Inferior parietal cortex (tissue), 1 donor: ENCODE measurements at regions not wholly inside any gene's neighbourhood (a gene's known extent, or its start where the extent isn't known, plus 50 kb on each side); places are given as distances from the start of the nearest gene placed in this dataset.
"Not testable (repeated sequence)": the region's sequence is repeated elsewhere in the genome, so short reads cannot be mapped to it uniquely, and the experiment has no call there.

Experiments
- DNase-seq: peaks from one replicate; pipeline ENCODE4 v3.0.0-alpha.2; 2016; ENCODE audit errors: extremely low spot score

- no peak for DNase-seq
Observed at GRCh38 chr4:95779447-95779846, 60.4 kb upstream of the PDHA2 start.

GRCh38 chr4:95778666-95779065, 61.2 kb upstream of the PDHA2 start:
- DNase-seq: no peak

- DNase-seq: not testable (repeated sequence)
Observed at GRCh38 chr4:95770605-95771004, 69.3 kb upstream of the PDHA2 start.

- no peak for DNase-seq
Observed at GRCh38 chr4:95764961-95765360, 74.9 kb upstream of the PDHA2 start.

- DNase-seq: no peak
Observed at GRCh38 chr4:95761871-95762270, 78.0 kb upstream of the PDHA2 start.

- no peak for DNase-seq
Observed at GRCh38 chr4:95761426-95761825, 78.5 kb upstream of the PDHA2 start.

GRCh38 chr4:95760646-95761045, 79.2 kb upstream of the PDHA2 start:
- not testable (repeated sequence) for DNase-seq

- DNase-seq: no peak
Observed at GRCh38 chr4:95758001-95758400, 81.9 kb upstream of the PDHA2 start.

- no peak for DNase-seq
Observed at GRCh38 chr4:95754667-95755066, 85.2 kb upstream of the PDHA2 start.

- DNase-seq: no peak
Observed at GRCh38 chr4:95749204-95749603, 90.7 kb upstream of the PDHA2 start.

GRCh38 chr4:95742872-95743271, 97.0 kb upstream of the PDHA2 start:
- peak; percentile 34 for DNase-seq

- peak; percentile 63 for DNase-seq
Observed at GRCh38 chr4:95742179-95742578, 97.7 kb upstream of the PDHA2 start.

- no peak for DNase-seq
Observed at GRCh38 chr4:95732061-95732460, 107.8 kb upstream of the PDHA2 start.

- no peak for DNase-seq
Observed at GRCh38 chr4:95729596-95729995, 110.3 kb upstream of the PDHA2 start.

GRCh38 chr4:95728145-95728544, 111.7 kb upstream of the PDHA2 start:
- DNase-seq: no peak

GRCh38 chr4:95715830-95716229, 124.1 kb upstream of the PDHA2 start:
- DNase-seq: no peak

GRCh38 chr4:95714571-95714970, 125.3 kb upstream of the PDHA2 start:
- no peak for DNase-seq

- DNase-seq: no peak
Observed at GRCh38 chr4:95705323-95705722, 134.6 kb upstream of the PDHA2 start.

- DNase-seq: no peak
Observed at GRCh38 chr4:95701500-95702170, 138.3 kb upstream of the PDHA2 start.

- no peak for DNase-seq
Observed at GRCh38 chr4:95694411-95694810, 145.5 kb upstream of the PDHA2 start.

GRCh38 chr4:95693594-95693993, 144.8 kb upstream of the UNC5C start:
- no peak for DNase-seq

- DNase-seq: no peak
Observed at GRCh38 chr4:95676190-95676589, 127.4 kb upstream of the UNC5C start.

GRCh38 chr4:95675623-95676022, 126.8 kb upstream of the UNC5C start:
- no peak for DNase-seq

- DNase-seq: no peak
Observed at GRCh38 chr4:95674521-95674981, 125.8 kb upstream of the UNC5C start.
